Memory B cell (primary cell): ENCODE measurements at regions not wholly inside any gene's neighbourhood (a gene's known extent, or its start where the extent isn't known, plus 50 kb on each side); places are given as distances from the start of the nearest gene placed in this dataset.

Experiments
- ATAC-seq: fragments of 150-1000 bp; cut with Tn5 transposase; 2 replicates; pipeline ENCODE4 v1.10.0; 2021; ENCODE audit warnings: low read depth, mild to moderate bottlenecking, moderate library complexity
- DNase-seq, 2 donors: peaks; one replicate each; pipeline ENCODE4 v3.0.0; 2022; ENCODE audit warnings: low spot score in 2 of 2
- H3K27ac Mint-ChIP-seq: one replicate; pipeline ENCODE4 v1.8.0; 2022; ENCODE audit warnings: mild to moderate bottlenecking, moderate library complexity, mixed read lengths
- H3K27me3 Mint-ChIP-seq: one replicate; pipeline ENCODE4 v1.8.0; 2022; ENCODE audit warnings: mixed read lengths
- H3K36me3 Mint-ChIP-seq: one replicate; pipeline ENCODE4 v1.8.0; 2022; ENCODE audit warnings: mild to moderate bottlenecking, mixed read lengths
- H3K4me1 Mint-ChIP-seq: one replicate; pipeline ENCODE4 v1.8.0; 2022; ENCODE audit warnings: mixed read lengths
- H3K4me3 Mint-ChIP-seq: one replicate; pipeline ENCODE4 v1.8.0; 2022; ENCODE audit warnings: mild to moderate bottlenecking, moderate library complexity, mixed read lengths
- H3K9me3 Mint-ChIP-seq: one replicate; pipeline ENCODE4 v1.8.0; 2022; ENCODE audit warnings: mixed read lengths

DNA sequence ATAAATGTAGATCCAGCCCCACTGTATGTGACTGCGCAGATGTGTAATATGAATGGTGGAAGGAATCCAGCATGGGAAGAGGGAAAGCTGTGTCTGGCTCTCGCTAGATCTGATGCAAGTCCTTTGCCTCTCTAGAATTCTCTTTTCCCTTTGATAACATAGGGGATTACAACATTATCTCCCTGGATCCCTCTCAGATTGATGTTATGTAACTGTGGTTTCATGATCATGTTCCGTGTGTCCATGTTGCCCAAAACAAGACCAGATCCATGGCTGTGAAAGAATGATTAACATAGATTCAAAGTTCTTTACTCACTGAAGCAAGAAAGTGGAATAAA lies 184.0 kb upstream of the UBL3 start:
- Mint-ChIP-seq H3K27ac (no peak overlapping the region), H3K36me3 (no peaks in the 10 kb centered on the region), H3K9me3 (no peaks in the 10 kb centered on the region), H3K4me1 (no peaks in the 10 kb centered on the region), H3K4me3 (no peak overlapping the region), H3K27me3 (peaks cover 11% of the 10 kb centered on the region)
- DNase-seq (no peak), ATAC-seq (no peak)

DNA sequence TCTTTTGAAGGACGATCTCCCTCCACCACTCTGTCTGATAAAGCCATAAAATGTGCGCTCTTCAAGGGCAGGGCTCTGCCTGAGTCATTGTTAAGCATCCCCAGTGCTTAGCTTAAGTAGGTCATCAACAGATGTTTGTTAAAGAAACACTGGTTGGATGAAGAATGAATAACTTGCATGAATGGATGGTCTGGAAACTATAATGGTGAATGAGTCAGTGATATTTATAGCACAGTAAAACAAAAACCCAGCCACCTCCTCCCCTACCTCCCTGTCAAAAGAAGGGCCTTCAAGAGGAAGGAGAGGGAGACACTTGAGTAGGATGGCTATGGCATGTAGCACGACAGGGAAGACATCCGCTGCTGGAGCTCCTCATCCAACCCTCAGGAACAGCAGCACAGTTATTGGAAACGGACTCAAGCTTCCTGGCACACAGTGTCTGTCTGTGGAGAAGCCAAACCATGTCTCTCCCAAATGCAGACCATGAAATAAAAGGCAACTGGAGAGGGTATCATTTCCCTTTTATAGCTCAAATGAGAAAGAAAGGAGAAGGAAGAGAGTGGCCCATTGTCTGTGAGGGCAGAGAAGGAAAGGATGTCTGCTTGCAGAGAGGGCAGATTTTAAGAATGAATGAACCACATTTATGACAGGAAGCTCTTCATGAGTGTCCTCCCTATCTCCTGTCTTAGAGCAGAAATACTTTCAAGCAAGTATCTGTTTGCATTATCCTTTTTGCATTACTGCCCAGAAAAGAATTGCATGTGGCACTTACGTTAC lies 183.5 kb upstream of the UBL3 start:
- Mint-ChIP-seq H3K4me1 (no peaks in the 10 kb centered on the region), H3K9me3 (no peaks in the 10 kb centered on the region), H3K4me3 (no peak overlapping the region), H3K36me3 (no peaks in the 10 kb centered on the region), H3K27me3 (peaks cover 11% of the 10 kb centered on the region), H3K27ac (no peak overlapping the region)
- DNase-seq = no peak
- ATAC-seq = no peak

DNA sequence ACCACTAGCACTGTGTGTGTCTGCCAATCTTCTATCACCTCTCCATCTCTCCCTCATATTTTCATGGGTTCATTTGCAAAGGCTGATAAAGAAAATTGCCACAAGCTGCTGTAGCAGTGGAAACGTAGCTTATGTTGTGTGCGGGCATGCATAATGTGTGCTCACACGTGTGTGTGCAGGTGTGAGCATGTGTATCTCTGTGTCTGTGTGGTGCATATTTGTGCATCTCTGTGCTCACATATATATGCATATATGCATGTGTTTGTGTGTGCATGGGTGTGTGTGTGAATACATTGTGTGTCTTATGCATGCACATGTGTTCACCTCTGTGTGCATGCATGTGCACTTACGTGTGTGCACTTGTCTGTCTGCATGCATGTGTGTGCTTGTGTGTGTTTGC lies 181.8 kb upstream of the UBL3 start:
- DNase-seq (no peak), ATAC-seq (no peak)
- no peak overlapping the region for H3K27ac Mint-ChIP-seq
- H3K9me3 Mint-ChIP-seq = no peaks in the 10 kb centered on the region
- no peak overlapping the region for H3K4me3 Mint-ChIP-seq
- H3K27me3 Mint-ChIP-seq = peaks cover 8% of the 10 kb centered on the region
- H3K36me3 Mint-ChIP-seq = no peaks in the 10 kb centered on the region
- no peaks in the 10 kb centered on the region for H3K4me1 Mint-ChIP-seq

DNA sequence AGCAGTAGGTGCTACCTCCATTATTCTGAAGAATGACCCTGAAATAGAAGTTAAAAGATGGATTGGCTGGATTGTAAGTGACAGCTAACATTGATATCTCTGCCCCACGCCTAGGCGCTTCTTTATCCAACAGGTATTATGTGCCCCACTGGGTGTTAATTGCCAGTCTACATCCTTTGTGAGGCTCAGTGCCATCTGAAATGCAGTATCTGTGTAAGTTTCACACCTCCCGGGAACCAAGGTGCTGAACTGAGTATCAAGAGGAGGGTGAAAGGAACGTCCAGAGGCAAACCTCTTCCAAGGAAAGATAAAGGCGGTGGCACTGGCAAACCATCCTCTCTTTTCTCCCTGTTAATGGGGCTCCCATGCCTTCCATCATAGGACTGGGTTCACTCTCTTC lies 181.1 kb upstream of the UBL3 start:
- Mint-ChIP-seq H3K27me3 (peaks cover 8% of the 10 kb centered on the region), H3K4me1 (no peaks in the 10 kb centered on the region), H3K9me3 (no peaks in the 10 kb centered on the region), H3K4me3 (no peak overlapping the region), H3K36me3 (no peaks in the 10 kb centered on the region), H3K27ac (no peak overlapping the region)
- DNase-seq = no peak
- no peak for ATAC-seq

DNA sequence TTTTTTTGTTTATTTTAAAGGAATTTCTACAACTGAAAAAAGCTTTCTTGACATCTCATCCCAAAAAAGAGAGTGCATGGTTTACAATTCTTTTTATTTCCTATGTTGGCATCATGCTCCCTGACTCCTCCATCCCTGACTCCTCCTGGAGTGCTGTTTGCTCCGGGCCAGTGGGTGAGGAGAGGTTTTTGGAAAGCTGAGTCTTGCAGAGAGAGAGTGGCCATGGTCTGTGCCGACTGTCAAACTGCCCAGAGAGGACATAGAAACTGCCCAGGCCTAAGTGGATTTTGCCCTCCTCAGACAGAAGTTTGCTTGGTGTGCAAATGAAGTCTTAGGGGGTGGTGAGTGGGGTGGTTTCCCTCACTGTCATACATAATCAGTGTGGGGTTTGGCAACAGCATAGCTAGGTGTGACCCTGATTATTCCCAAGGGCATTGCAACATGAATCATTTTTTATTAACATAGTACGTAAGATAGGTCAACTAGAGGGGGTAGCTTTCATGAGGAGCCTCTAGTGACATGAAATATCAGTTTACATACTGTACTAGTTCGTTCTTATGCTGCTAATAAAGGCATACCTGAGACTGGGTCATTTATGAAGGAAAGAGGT lies 179.8 kb upstream of the UBL3 start:
- Mint-ChIP-seq H3K27me3 (peaks cover 9% of the 10 kb centered on the region), H3K4me3 (no peak overlapping the region), H3K27ac (no peak overlapping the region), H3K36me3 (no peaks in the 10 kb centered on the region), H3K9me3 (no peaks in the 10 kb centered on the region), H3K4me1 (no peaks in the 10 kb centered on the region)
- no peak for ATAC-seq
- DNase-seq = no peak

DNA sequence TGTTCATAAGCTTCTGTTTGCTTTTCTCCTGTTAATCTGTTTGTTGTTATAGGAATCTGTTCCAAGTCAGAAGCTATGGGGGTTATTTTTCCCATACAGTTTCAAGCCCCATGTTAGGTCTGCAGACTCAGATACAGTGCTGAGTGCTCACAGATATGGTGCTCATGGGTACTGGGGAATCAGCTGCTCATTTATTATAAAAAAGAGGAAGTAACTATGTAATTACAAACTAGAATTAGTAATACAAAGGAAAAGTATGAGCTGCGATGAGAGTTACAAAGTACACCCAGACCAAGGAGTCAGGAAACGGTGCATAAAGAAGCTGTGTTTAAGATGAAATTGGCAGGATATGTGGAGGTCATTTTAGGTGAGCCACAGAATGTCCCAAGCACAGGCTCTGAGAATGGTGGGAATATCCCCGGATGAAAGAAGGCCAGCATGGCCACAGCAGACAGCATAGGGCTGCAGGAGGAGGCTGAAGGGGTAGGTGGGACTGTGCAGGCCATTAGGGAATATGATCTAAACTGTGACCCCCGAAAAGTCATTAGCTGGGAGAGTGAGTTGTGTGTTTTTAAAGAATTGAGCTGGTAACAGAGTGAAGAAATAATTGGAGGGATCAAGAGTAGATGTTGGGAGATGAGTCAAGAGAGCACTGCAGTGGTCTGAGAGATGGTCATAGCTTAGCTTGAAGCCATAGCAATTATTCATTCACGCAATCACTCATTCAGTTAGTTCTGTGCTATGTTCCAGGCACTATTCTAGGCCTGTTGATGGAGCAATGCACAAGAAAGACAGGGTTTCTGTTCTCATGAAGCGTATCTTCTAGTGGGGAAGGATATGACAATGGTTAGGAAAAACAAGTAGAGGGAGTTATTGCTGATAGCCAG lies 177.4 kb upstream of the UBL3 start:
- DNase-seq = no peak
- Mint-ChIP-seq H3K36me3 (no peaks in the 10 kb centered on the region), H3K27me3 (peaks cover 7% of the 10 kb centered on the region), H3K9me3 (no peaks in the 10 kb centered on the region), H3K27ac (no peak overlapping the region), H3K4me1 (no peaks in the 10 kb centered on the region), H3K4me3 (no peak overlapping the region)
- ATAC-seq = no peak

DNA sequence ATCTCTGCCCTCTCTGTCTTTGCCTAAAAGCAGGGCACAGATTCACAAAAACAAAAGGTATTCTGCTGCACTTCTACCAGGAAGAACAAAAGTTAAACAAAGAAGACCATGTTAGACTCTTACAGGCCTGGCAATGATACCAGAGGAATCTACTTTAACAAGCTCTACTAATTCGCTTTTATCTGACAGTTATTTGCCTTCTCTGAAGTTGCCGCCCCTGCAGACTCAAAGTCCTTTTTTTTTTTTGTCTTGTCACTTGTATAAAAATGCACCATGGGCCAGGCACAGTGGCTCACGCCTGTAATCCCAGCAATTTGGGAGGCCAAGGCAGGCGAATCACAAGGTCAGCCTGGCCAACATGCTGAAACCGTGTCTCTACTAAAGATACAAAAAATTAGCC lies 176.5 kb upstream of the UBL3 start:
- no peak for ATAC-seq
- no peak for DNase-seq
- Mint-ChIP-seq H3K27ac (no peak overlapping the region), H3K36me3 (no peaks in the 10 kb centered on the region), H3K4me3 (no peak overlapping the region), H3K4me1 (no peaks in the 10 kb centered on the region), H3K27me3 (peaks cover 8% of the 10 kb centered on the region), H3K9me3 (no peaks in the 10 kb centered on the region)

DNA sequence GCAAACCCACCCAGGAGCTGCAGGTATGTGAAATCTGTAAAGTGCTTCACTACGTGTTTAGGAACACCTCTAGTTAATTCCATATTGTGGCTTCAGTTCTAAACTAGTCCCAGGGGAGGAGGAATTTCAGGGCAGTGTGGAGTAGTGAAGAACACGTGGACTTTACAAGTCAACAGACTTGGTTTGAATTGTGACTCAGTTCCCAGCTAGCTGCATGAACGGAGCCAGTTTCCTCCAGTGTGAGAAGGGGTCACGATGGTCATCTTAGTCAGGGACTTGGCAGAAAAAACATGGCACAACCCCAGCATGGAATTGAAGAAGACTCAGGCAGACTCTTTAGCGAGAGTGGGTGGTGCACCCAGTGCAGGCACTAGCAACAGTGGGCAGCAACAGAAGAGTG lies 175.7 kb upstream of the UBL3 start:
- ATAC-seq = no peak
- no peaks in the 10 kb centered on the region for H3K36me3 Mint-ChIP-seq
- no peak for DNase-seq

DNA sequence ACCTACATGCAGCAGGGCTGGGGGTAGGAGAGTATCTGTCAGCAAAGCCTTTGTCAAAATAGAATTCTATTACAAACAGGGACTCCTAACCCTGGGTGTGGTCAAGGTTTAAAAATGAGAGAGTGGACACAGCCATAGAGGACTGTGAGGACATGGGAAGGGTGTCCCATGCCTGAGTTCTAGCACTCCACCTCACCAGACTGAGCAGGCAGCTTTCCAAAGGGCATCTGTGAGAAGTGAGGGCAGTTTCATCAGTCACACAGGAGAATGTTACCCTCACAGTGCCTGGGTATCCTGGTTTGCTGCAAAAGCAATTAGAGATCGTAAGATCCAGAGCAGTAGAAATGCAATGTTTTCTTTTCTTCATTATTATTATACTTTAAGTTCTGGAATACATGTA lies 174.9 kb upstream of the UBL3 start:
- Mint-ChIP-seq H3K4me1 (no peaks in the 10 kb centered on the region), H3K4me3 (no peak overlapping the region), H3K9me3 (no peaks in the 10 kb centered on the region), H3K27ac (no peak overlapping the region), H3K36me3 (no peaks in the 10 kb centered on the region), H3K27me3 (peaks cover 10% of the 10 kb centered on the region)
- ATAC-seq = no peak
- no peak for DNase-seq

More for the DNA sequence above, 175.7 kb upstream of the UBL3 start:
- no peak overlapping the region for H3K27ac Mint-ChIP-seq
- no peak overlapping the region for H3K4me3 Mint-ChIP-seq
- peaks cover 8% of the 10 kb centered on the region for H3K27me3 Mint-ChIP-seq
- H3K4me1 Mint-ChIP-seq = no peaks in the 10 kb centered on the region
- no peaks in the 10 kb centered on the region for H3K9me3 Mint-ChIP-seq

DNA sequence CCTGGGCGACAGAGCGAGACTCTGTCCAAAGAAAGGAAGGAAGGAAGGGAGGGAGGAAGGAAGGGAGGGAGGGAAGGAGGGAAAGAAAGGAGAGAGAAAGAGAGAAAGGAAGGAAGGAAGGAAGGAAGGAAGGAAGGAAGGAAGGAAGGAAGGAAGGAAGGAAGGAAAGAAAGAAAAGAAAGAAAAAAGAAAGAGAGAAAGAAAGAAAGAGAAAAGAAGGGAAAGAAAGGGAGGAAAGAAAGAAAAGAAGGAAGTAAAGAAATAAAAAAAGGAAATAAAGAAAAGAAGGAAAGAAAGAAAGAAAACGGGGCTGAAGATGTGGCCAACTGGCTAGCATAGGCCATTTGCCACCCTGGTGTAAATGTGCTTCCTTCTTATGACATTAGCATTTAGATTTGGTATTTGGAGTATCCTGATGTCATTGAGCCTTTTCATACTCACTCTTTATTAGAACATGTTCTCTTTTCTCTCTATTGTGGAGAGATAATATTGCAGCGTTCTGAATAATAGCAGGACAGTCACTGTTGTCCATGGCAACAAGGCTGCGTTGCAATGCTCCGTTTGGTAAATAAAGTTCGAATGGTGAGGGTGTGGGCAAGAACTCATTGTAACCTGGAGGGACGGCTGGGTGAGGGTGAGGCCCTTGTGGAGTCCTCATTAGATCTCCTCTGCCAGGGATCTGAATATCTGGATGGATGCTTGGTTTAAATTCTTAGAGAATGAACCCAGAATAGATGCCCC lies 173.9 kb upstream of the UBL3 start:
- no peak overlapping the region for H3K4me3 Mint-ChIP-seq
- H3K9me3 Mint-ChIP-seq = no peaks in the 10 kb centered on the region
- ATAC-seq (no peak), DNase-seq (no peak)
- no peaks in the 10 kb centered on the region for H3K4me1 Mint-ChIP-seq
- H3K36me3 Mint-ChIP-seq = no peaks in the 10 kb centered on the region
- no peak overlapping the region for H3K27ac Mint-ChIP-seq
- peaks cover 14% of the 10 kb centered on the region for H3K27me3 Mint-ChIP-seq

DNA sequence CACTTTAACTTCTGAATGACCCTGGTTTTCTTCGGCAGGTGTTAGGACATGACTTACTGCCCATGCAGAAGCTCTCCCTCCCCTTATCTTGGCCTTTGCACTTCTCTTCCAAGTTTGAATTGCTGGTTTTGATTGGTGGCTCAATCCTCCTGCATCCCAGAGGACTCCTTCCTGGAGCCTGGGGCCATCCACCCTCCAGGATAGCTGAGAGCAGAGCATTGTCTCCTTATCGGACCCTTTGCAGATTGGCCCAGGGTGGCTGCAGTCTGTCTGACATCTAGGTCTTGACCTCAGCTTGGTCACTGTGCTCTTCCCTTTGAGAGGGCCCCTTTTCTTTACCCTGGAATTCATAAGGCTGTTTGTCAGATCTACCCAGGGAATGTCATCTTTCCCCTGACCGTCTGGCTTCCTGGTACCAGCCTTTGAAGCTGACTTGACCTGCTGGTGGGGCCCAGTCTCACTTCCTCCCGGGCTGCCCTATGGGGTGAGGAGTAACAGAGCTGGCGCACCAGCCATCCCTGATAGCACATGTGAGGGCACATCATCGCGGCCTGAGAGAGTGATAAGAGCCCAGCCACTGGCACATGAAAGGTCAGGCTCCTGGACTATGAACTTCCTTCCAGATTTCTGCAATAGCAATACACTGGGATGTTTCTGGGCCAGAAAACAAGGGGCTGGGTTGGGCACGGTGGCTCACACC lies 172.9 kb upstream of the UBL3 start:
- no peaks in the 10 kb centered on the region for H3K4me1 Mint-ChIP-seq
- no peaks in the 10 kb centered on the region for H3K36me3 Mint-ChIP-seq
- H3K27ac Mint-ChIP-seq = no peak overlapping the region
- DNase-seq = no peak
- H3K9me3 Mint-ChIP-seq = no peaks in the 10 kb centered on the region
- H3K27me3 Mint-ChIP-seq = peaks cover 14% of the 10 kb centered on the region
- ATAC-seq = no peak
- no peak overlapping the region for H3K4me3 Mint-ChIP-seq

DNA sequence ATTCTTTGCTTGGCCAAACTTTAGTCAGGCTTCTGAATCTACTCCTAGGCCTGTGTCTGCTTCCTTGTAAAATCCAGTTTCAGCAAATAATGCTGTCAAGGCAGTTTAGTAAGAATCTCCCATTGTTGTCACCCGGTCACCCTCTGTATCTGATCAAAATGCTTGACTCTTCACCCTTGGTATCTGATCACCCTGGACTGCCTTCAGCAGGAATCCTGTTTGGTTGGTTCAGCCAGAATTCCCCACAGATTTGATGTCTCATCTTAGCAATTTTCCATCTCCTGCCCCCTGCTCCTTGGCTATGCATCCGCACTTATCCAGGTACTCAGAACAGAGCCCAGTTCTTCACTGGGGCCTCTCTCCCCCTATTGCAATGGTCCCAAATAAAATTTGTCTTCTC lies 172.4 kb upstream of the UBL3 start:
- H3K36me3 Mint-ChIP-seq = no peaks in the 10 kb centered on the region
- ATAC-seq (no peak), DNase-seq (no peak)
- H3K4me3 Mint-ChIP-seq = no peak overlapping the region
- no peaks in the 10 kb centered on the region for H3K4me1 Mint-ChIP-seq
- H3K9me3 Mint-ChIP-seq = no peaks in the 10 kb centered on the region
- H3K27ac Mint-ChIP-seq = no peak overlapping the region
- H3K27me3 Mint-ChIP-seq = peaks cover 15% of the 10 kb centered on the region

DNA sequence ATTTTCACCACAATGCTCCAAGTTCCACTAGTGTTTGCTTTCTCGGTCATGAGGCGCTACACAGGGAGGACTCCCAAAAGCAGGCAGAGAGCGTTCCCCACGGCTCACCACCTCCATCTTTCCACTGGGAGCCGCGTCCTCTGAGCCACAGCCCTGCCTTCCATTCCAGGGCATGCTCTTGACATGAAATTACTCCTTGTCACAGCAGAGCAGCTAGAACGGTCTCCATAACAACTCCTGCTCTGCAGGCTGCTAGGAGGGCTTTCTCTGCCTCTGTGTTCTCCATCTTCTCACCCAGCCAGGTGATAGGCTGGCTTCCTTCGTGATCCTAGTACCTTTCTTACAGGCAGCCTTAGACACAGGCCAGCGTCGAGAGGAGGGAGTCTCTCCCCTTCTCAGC lies 171.8 kb upstream of the UBL3 start:
- no peaks in the 10 kb centered on the region for H3K9me3 Mint-ChIP-seq
- no peak for DNase-seq
- no peak for ATAC-seq
- peaks cover 15% of the 10 kb centered on the region for H3K27me3 Mint-ChIP-seq
- no peaks in the 10 kb centered on the region for H3K36me3 Mint-ChIP-seq
- H3K4me3 Mint-ChIP-seq = no peak overlapping the region
- H3K27ac Mint-ChIP-seq = no peak overlapping the region
- no peaks in the 10 kb centered on the region for H3K4me1 Mint-ChIP-seq
